ENCODE measurements at regions not wholly inside any gene's neighbourhood (a gene's known extent, or its start where the extent isn't known, plus 50 kb on each side); places are given as distances from the start of the nearest gene placed in this dataset.

- Histone ChIP-seq H4K20me1 (ENCODE audit: insufficient read depth) (no peaks in the 10 kb centered on the region), H3K4me3 (ENCODE audit: low read depth in 2 of 2, low read length in 1 of 2) (no peak overlapping the region), H3K79me2 (ENCODE audit: insufficient read depth) (no peaks in the 10 kb centered on the region), H3K4me1 (ENCODE audit: control insufficient read depth in 1 of 2, insufficient read depth in 2 of 2, low read depth in 1 of 2, low read length in 1 of 2) (no peaks in the 10 kb centered on the region), H3K9ac (no peak overlapping the region), H3K27me3 (ENCODE audit: insufficient read depth) (peaks cover 5% of the 10 kb centered on the region; the same call in 1 of the 2 replicates), H3K4me2 (no peak overlapping the region), H2AFZ (ENCODE audit: low read depth) (no peak overlapping the region), H3F3A (replicated peaks; ENCODE audit: insufficient read depth) (no peaks in the 10 kb centered on the region), H3K27ac (ENCODE audit: low read depth in 2 of 2, low read length in 1 of 2) (no peak overlapping the region), H3K9me2 (no peaks in the 10 kb centered on the region), H3K9me3 (no peaks in the 10 kb centered on the region), H3K36me3 (replicated peaks in 1 of 2; ENCODE audit: control insufficient read depth in 1 of 2, insufficient read depth in 2 of 2, low read length in 1 of 2) (no peaks in the 10 kb centered on the region)
- CTCF ChIA-PET: no interaction called here
- TF ChIP-seq NRF1 (IDR thresholded peaks at IDR 0.05; ENCODE audit: low read depth, low read length): no peak
- TF ChIP-seq REST (IDR thresholded peaks at IDR 0.05; ENCODE audit: low read depth, low read length): no peak
- TF ChIP-seq JUND (IDR thresholded peaks at IDR 0.05): no peak
- TF ChIP-seq USF2 (IDR thresholded peaks at IDR 0.05; ENCODE audit: borderline replicate concordance, low read depth, low read length): no peak
- TF ChIP-seq EZH2phosphoT487 (IDR thresholded peaks at IDR 0.05; ENCODE audit: borderline replicate concordance, low read depth): no peak
- POLR2A ChIA-PET: no interaction called here
- DNase-seq: no peak
- 9% methylated on average over 3 of the region's 3 CpGs for WGBS (ENCODE audit: low lambda C conversion rate)
Measured at GRCh38 chr18:31258789-31259188, 59.2 kb upstream of the DSG1 start.

- no peak overlapping the region for H2AFZ ChIP-seq (ENCODE audit: low read depth)
- TF ChIP-seq ZBTB33 (IDR thresholded peaks at IDR 0.05; ENCODE audit: borderline replicate concordance, low read depth): no peak
- TF ChIP-seq CHD2 (IDR thresholded peaks at IDR 0.05; ENCODE audit: low read length, partially characterized antibody): no peak
- no peak for TF ChIP-seq RCOR1 (IDR thresholded peaks at IDR 0.05; ENCODE audit: low read length)
- TF ChIP-seq EP300 (IDR thresholded peaks at IDR 0.05; ENCODE audit: borderline replicate concordance in 1 of 2, low read depth in 1 of 2, low read length in 1 of 2): no peak
- TF ChIP-seq MEF2A (IDR thresholded peaks at IDR 0.05; ENCODE audit: borderline replicate concordance, low read depth): no peak
- TF ChIP-seq RFX5 (IDR thresholded peaks at IDR 0.05; ENCODE audit: low read length): no peak
- no peak for TF ChIP-seq TEAD4 (IDR thresholded peaks at IDR 0.05; ENCODE audit: borderline replicate concordance, insufficient read depth)
- TF ChIP-seq REST (IDR thresholded peaks at IDR 0.05; ENCODE audit: low read depth, low read length): no peak
- H3K36me3 ChIP-seq (replicated peaks in 1 of 2; ENCODE audit: control insufficient read depth in 1 of 2, insufficient read depth in 2 of 2, low read length in 1 of 2): no peaks in the 10 kb centered on the region
- H3K27ac ChIP-seq (ENCODE audit: low read depth in 2 of 2, low read length in 1 of 2): no peak overlapping the region
- H3K4me1 ChIP-seq (ENCODE audit: control insufficient read depth in 1 of 2, insufficient read depth in 2 of 2, low read depth in 1 of 2, low read length in 1 of 2): no peaks in the 10 kb centered on the region
- no peaks in the 10 kb centered on the region for H3F3A ChIP-seq (replicated peaks; ENCODE audit: insufficient read depth)
- no peaks in the 10 kb centered on the region for H3K79me2 ChIP-seq (ENCODE audit: insufficient read depth)
- H4K20me1 ChIP-seq (ENCODE audit: insufficient read depth): no peaks in the 10 kb centered on the region
- POLR2A ChIA-PET: no interaction called here
- no peaks in the 10 kb centered on the region for H3K9me3 ChIP-seq
- H3K4me3 ChIP-seq (ENCODE audit: low read depth in 2 of 2, low read length in 1 of 2): no peak overlapping the region
- H3K9ac ChIP-seq: no peak overlapping the region
- H3K9me2 ChIP-seq: no peaks in the 10 kb centered on the region
- no peak for DNase-seq
- CTCF ChIA-PET: no interaction called here
- H3K27me3 ChIP-seq (ENCODE audit: insufficient read depth): no peaks in the 10 kb centered on the region; the same call in 1 of the 2 replicates
- H3K4me2 ChIP-seq: no peak overlapping the region
- 4% methylated on average over 6 of the region's 6 CpGs for WGBS (ENCODE audit: low lambda C conversion rate)
Measured at GRCh38 chr18:31261792-31262582, 56.0 kb upstream of the DSG1 start.
